DND-41 (cell line): ENCODE measurements at regions not wholly inside any gene's neighbourhood (a gene's known extent, or its start where the extent isn't known, plus 50 kb on each side); places are given as distances from the start of the nearest gene placed in this dataset.

Source experiments
- CTCF ChIP-seq: IDR thresholded peaks from 2 replicates; pipeline ENCODE4 v1.5.1; 2012; ENCODE audit warnings: borderline replicate concordance, low read length, moderate library complexity, mild to moderate bottlenecking; ENCODE audit not compliant: poor library complexity, severe bottlenecking; ENCODE audit errors: extremely low read depth
- EZH2 ChIP-seq: IDR thresholded peaks from 3 replicates; pipeline ENCODE4 v1.6.1; 2012; ENCODE audit warnings: borderline replicate concordance, low read depth, mild to moderate bottlenecking, moderate library complexity, low read length, inconsistent platforms; ENCODE audit not compliant: severe bottlenecking

GRCh38 chr15:101568821-101569555, 79.5 kb upstream of the PCSK6 start:
- TF ChIP-seq CTCF (no peak), EZH2 (no peak)
